Smooth muscle cell (in vitro differentiated cells): ENCODE measurements at regions not wholly inside any gene's neighbourhood (a gene's known extent, or its start where the extent isn't known, plus 50 kb on each side); places are given as distances from the start of the nearest gene placed in this dataset.

Experiments used
- DNase-seq: peaks from one replicate; lab custom pipeline; 2025; ENCODE audit not compliant: unreplicated experiment; lab: John Stamatoyannopoulos, UW
- H2AFZ ChIP-seq: fragments of 200-600 bp; sonication (generic); 2 replicates; pipeline ENCODE4 v1.6.0; 2016; ENCODE audit warnings: antibody characterized with exemption, low read depth, mild to moderate bottlenecking
- H3F3A ChIP-seq: fragments of 200-600 bp; sonication (generic); 2 replicates; pipeline ENCODE4 v1.6.0; 2017; ENCODE audit warnings: antibody characterized with exemption, low read depth
- H3K27ac ChIP-seq: fragments of 200-600 bp; sonication (generic); 2 replicates; pipeline ENCODE4 v1.5.1; 2016; ENCODE audit warnings: low read depth, mild to moderate bottlenecking
- H3K27me3 ChIP-seq: fragments of 200-600 bp; sonication (generic); 2 replicates; pipeline ENCODE4 v1.6.1; 2016; ENCODE audit warnings: low read depth, mild to moderate bottlenecking
- H3K36me3 ChIP-seq: fragments of 200-600 bp; sonication (generic); 2 replicates; pipeline ENCODE4 v1.5.1; 2016; ENCODE audit warnings: low read depth
- H3K4me1 ChIP-seq: fragments of 200-600 bp; sonication (generic); 2 replicates; pipeline ENCODE4 v1.5.1; 2016; ENCODE audit warnings: low read depth
- H3K4me2 ChIP-seq: fragments of 200-600 bp; sonication (generic); 2 replicates; pipeline ENCODE4 v1.6.0; 2016; ENCODE audit warnings: mild to moderate bottlenecking
- H3K4me3 ChIP-seq: fragments of 200-600 bp; sonication (generic); 2 replicates; pipeline ENCODE4 v1.5.1; 2016; ENCODE audit warnings: mild to moderate bottlenecking
- H3K79me2 ChIP-seq: fragments of 200-600 bp; sonication (generic); 2 replicates; pipeline ENCODE4 v1.6.0; 2016; ENCODE audit warnings: low read depth, mild to moderate bottlenecking
- H3K9ac ChIP-seq: fragments of 200-600 bp; sonication (generic); 2 replicates; pipeline ENCODE4 v1.6.0; 2016; ENCODE audit warnings: low read depth
- H3K9me3 ChIP-seq: fragments of 200-600 bp; sonication (generic); replicated peaks from 2 replicates; pipeline ENCODE4 v1.5.1; 2016; ENCODE audit warnings: low read depth
- H4K20me1 ChIP-seq: fragments of 200-600 bp; sonication (generic); 2 replicates; pipeline ENCODE4 v1.6.0; 2016; ENCODE audit warnings: low read depth
- WGBS: methylation state at CpG from one replicate; pipeline ENCODE4 v1.1.7; 2016; ENCODE audit warnings: low lambda C conversion rate; 5-methylcytosine and 5-hydroxymethylcytosine counted together
- TF ChIP-seq, protein P1 (sequence below): fragments of 200-600 bp; sonication (generic); IDR thresholded peaks from 2 replicates; pipeline ENCODE4 v1.5.1; 2017; ENCODE audit warnings: borderline replicate concordance, mild to moderate bottlenecking, antibody characterized with exemption; ENCODE audit not compliant: insufficient read depth, poor library complexity, severe bottlenecking

DNA sequence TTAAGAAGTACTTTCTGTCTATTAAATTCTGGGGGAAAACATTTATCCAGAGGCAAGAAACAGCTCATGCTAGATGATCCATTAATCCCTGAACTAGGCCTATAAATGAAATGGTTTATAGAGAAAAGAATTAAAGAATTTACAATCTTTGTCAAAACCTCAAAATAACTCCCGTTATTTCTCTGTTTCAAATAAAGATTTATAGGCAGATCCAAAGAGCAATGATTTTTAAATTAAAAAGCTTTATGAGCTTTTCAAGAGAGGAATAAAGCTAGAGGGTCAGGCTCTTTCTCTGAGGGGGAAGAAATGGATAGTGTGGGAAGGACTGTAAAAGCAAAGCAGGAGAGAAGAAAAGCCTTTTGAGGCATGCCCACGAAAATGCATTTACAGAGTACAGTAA lies 82.5 kb upstream of the OGFRL1 start:
- no peaks in the 10 kb centered on the region for H3K79me2 ChIP-seq
- H2AFZ ChIP-seq: peak overlapping the region; percentile 73
- DNase-seq: no peak
- no peaks in the 10 kb centered on the region for H3K36me3 ChIP-seq
- no peaks in the 10 kb centered on the region for H4K20me1 ChIP-seq
- no peak overlapping the region for H3K4me3 ChIP-seq
- H3F3A ChIP-seq: peaks cover 24% of the 10 kb centered on the region
- peak overlapping the region; percentile 78 for H3K4me2 ChIP-seq
- H3K27me3 ChIP-seq: no peaks in the 10 kb centered on the region
- TF ChIP-seq, protein P1, sequence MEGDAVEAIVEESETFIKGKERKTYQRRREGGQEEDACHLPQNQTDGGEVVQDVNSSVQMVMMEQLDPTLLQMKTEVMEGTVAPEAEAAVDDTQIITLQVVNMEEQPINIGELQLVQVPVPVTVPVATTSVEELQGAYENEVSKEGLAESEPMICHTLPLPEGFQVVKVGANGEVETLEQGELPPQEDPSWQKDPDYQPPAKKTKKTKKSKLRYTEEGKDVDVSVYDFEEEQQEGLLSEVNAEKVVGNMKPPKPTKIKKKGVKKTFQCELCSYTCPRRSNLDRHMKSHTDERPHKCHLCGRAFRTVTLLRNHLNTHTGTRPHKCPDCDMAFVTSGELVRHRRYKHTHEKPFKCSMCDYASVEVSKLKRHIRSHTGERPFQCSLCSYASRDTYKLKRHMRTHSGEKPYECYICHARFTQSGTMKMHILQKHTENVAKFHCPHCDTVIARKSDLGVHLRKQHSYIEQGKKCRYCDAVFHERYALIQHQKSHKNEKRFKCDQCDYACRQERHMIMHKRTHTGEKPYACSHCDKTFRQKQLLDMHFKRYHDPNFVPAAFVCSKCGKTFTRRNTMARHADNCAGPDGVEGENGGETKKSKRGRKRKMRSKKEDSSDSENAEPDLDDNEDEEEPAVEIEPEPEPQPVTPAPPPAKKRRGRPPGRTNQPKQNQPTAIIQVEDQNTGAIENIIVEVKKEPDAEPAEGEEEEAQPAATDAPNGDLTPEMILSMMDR: no peak
- peak overlapping the region; percentile 68 for H3K9ac ChIP-seq
- peaks cover 28% of the 10 kb centered on the region for H3K4me1 ChIP-seq
- peak overlapping the region; percentile 97 for H3K27ac ChIP-seq
- no peaks in the 10 kb centered on the region for H3K9me3 ChIP-seq
- 20% methylated on average over 2 of the region's 2 CpGs for WGBS

DNA sequence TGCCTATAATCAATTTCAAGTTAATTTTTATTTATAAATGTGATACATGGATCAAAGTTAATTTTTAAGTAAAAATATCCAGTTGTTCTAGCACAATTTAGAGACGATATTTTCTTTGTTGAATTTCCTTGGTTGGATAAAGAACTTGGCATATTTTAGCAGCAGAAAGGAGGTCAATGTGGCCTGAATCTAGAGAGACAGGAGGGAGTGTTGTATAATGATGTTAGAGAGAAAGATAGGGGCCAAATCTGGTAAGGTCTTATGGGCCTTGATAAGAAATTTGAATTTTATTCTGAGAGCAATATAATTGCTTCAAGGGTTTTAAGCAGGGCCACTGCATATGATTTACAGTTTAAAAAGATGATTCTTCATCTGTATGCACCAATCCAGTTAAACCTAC lies 79.4 kb upstream of the OGFRL1 start:
- no peak overlapping the region for H3K9ac ChIP-seq
- H2AFZ ChIP-seq: no peak overlapping the region
- peaks cover 28% of the 10 kb centered on the region for H3K4me1 ChIP-seq
- TF ChIP-seq, protein P1: no peak
- H3K79me2 ChIP-seq: no peaks in the 10 kb centered on the region
- H3K4me2 ChIP-seq: no peak overlapping the region
- H3K9me3 ChIP-seq: no peaks in the 10 kb centered on the region
- no peak overlapping the region for H3K27ac ChIP-seq
- no peaks in the 10 kb centered on the region for H3K36me3 ChIP-seq
- no peak overlapping the region for H3K4me3 ChIP-seq
- no peaks in the 10 kb centered on the region for H4K20me1 ChIP-seq
- no peak for DNase-seq
- 95% methylated on average over 1 of the region's 1 CpG for WGBS
- no peaks in the 10 kb centered on the region for H3K27me3 ChIP-seq
- H3F3A ChIP-seq: peaks cover 24% of the 10 kb centered on the region

DNA sequence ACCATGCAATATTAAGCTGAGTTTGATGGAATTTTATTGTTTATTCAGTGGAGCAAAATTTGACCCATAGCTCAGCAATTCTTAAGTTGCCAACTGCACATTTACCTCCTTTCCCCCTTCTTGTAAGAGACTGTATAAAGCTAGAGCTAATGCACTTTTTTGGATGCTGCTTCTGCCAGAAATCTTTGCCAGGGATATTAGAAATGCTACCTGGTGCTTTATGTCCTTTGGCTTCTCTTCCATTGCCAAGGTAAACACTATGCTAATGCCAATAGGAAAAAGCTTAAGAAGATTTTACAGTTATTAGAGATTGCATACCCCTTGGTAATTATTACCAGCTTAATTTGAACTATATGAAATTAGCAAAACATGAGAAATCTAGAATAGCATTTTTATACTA lies 79.0 kb upstream of the OGFRL1 start:
- DNase-seq: no peak
- no peaks in the 10 kb centered on the region for H3K27me3 ChIP-seq
- no peak overlapping the region for H3K4me2 ChIP-seq
- H3K9me3 ChIP-seq: no peaks in the 10 kb centered on the region
- peaks cover 27% of the 10 kb centered on the region for H3K4me1 ChIP-seq
- TF ChIP-seq, protein P1: no peak
- no peak overlapping the region for H3K27ac ChIP-seq
- H3K79me2 ChIP-seq: no peaks in the 10 kb centered on the region
- H3K9ac ChIP-seq: no peak overlapping the region
- no peaks in the 10 kb centered on the region for H3K36me3 ChIP-seq
- H2AFZ ChIP-seq: no peak overlapping the region
- H3K4me3 ChIP-seq: no peak overlapping the region
- peaks cover 21% of the 10 kb centered on the region for H3F3A ChIP-seq
- H4K20me1 ChIP-seq: no peaks in the 10 kb centered on the region

DNA sequence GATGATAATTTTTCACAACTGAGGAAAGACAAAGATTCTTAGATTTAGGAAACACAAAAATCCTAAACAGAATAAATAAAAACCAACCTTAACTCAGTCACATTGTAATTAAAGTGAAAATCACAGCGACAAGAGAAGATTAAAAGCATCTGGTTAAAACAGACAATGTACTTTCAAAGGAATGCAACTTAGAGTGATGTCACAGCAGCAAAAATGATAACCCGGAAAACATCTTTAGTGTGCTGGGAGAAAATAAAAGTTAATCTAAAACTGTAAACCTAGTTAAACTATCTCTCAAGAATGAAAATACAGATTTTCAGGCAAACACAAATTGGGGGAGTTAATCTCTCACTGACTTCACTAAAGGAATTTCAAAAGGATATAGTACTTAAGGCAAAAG lies 76.8 kb upstream of the OGFRL1 start:
- TF ChIP-seq, protein P1: no peak
- Histone ChIP-seq H3K4me1 (peaks cover 5% of the 10 kb centered on the region), H3K36me3 (no peaks in the 10 kb centered on the region), H3K27me3 (no peaks in the 10 kb centered on the region), H3K4me3 (no peak overlapping the region), H4K20me1 (no peaks in the 10 kb centered on the region), H3F3A (peaks cover 5% of the 10 kb centered on the region), H2AFZ (peak overlapping the region; percentile 86), H3K79me2 (no peaks in the 10 kb centered on the region), H3K9me3 (no peaks in the 10 kb centered on the region), H3K4me2 (peak overlapping the region; percentile 47), H3K9ac (peak overlapping the region; percentile 39), H3K27ac (peak overlapping the region; percentile 22)
- DNase-seq: no peak
- 14% methylated on average over 2 of the region's 2 CpGs for WGBS
